ENCODE measurements at regions not wholly inside any gene's neighbourhood (a gene's known extent, or its start where the extent isn't known, plus 50 kb on each side); places are given as distances from the start of the nearest gene placed in this dataset.

DNA sequence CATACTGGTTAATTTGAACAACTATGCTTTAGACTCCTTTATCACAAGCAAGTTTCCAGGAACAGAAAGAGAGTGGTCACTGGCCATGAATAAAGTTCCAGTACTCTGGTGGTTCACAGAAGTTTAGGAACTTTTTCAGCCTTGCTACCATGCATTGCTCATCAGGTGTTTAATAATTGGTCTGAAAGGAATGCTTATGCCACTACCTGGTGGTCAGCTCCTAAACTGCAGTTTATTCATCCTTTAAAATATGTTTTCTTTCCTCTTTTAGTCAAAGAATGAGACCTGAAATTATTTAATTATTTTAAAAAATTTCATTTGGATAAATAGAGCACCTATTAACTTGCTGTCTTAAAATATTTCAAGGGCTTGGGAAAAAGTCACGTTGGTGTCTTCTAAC, 260.1 kb upstream of the OR4E1 start:
- no peak overlapping the region for H3K4me2 ChIP-seq (ENCODE audit: low read depth, low read length)
- no peak for FAIRE-seq
- no peaks in the 10 kb centered on the region for H3K9me3 ChIP-seq (ENCODE audit: low read length)
- ATAC-seq: peak; percentile 59; the same call in 2 of the 3 replicates
- H3K9ac ChIP-seq (ENCODE audit: insufficient read depth, low read depth, low read length): no peak overlapping the region
- no peaks in the 10 kb centered on the region for H3K79me2 ChIP-seq (ENCODE audit: insufficient read depth, low read length)
- ChIA-PET CTCF (ENCODE audit: low intra/inter-chr PET ratio, low total read pairs) (interaction anchor here (1.0 to 1.4 kb wide), 3 partner anchors 20 to 65 kb away, joined by 3 to 4 read pairs (median 3); no protein-coding TSS in a partner anchor), POLR2A (no interaction called here)
- no peak overlapping the region for H3K4me3 ChIP-seq (replicated peaks in 1 of 3; ENCODE audit: insufficient read depth in 1 of 3, low read depth in 2 of 3, low read length in 3 of 3)
- H3K27me3 ChIP-seq (ENCODE audit: control insufficient read depth in 1 of 2, insufficient read depth in 2 of 2, low read length in 2 of 2): no peaks in the 10 kb centered on the region
- 0% methylated on average over 1 of the region's 1 CpG for WGBS (ENCODE audit: low lambda C conversion rate)
- no peaks in the 10 kb centered on the region for H4K20me1 ChIP-seq (ENCODE audit: insufficient read depth, low read length)
- no peak overlapping the region for H2AFZ ChIP-seq (ENCODE audit: low read length)
- no peak for TF ChIP-seq ZNF724P (CRISPR knock-in tag; IDR thresholded peaks at IDR 0.05; ENCODE audit: borderline replicate concordance)
- peak; percentile 19; the same call in 1 of the 2 replicates for TF ChIP-seq CTCF (CRISPR knock-in tag; IDR thresholded peaks at IDR 0.05)
- peak; percentile 40; the same call in 1 of the 2 replicates for TF ChIP-seq STAG1 (CRISPR knock-in tag; IDR thresholded peaks at IDR 0.05)
- no peak for TF ChIP-seq PCBP1 (IDR thresholded peaks at IDR 0.05; ENCODE audit: borderline replicate concordance, low read depth, low read length)
- TF ChIP-seq ZNF337 (CRISPR knock-in tag; IDR thresholded peaks at IDR 0.05; ENCODE audit: borderline replicate concordance, low read depth): no peak
- no peak for TF ChIP-seq HNF4G (IDR thresholded peaks at IDR 0.05; ENCODE audit: borderline replicate concordance, low read depth, low read length)
- TF ChIP-seq HNF4G (CRISPR knock-in tag; IDR thresholded peaks at IDR 0.05; ENCODE audit: borderline replicate concordance, low read depth): no peak
- TF ChIP-seq ZNF737 (CRISPR knock-in tag; IDR thresholded peaks at IDR 0.05; ENCODE audit: borderline replicate concordance): no peak
- TF ChIP-seq HOXA3 (CRISPR knock-in tag; IDR thresholded peaks at IDR 0.05): no peak
- TF ChIP-seq CC2D1A (CRISPR knock-in tag; IDR thresholded peaks at IDR 0.05): no peak
- no peak for TF ChIP-seq AHDC1 (CRISPR knock-in tag; IDR thresholded peaks at IDR 0.05; ENCODE audit: borderline replicate concordance)
- TF ChIP-seq NR3C1 (CRISPR knock-in tag; IDR thresholded peaks at IDR 0.05): no peak
- no peak for TF ChIP-seq FOSL1 (CRISPR knock-in tag; IDR thresholded peaks at IDR 0.05; ENCODE audit: borderline replicate concordance)
- no peaks in the 10 kb centered on the region for H3K4me1 ChIP-seq (ENCODE audit: insufficient read depth, low read length)
- intact Hi-C loops (cut with micrococcal nuclease; ENCODE audit: unreplicated experiment): loop anchor here (1.0 kb wide), 1 partner anchor 65 kb away; no protein-coding TSS in a partner anchor
- no peak overlapping the region for H3K27ac ChIP-seq (ENCODE audit: extremely low read length, insufficient read depth, low read length)
- in situ Hi-C loops (cut with HindIII; ENCODE audit: extremely low pct_ligation_motif_present, low pct_unique_long_range_greater_than_20kb): no loop called here
- no peaks in the 10 kb centered on the region for H3K36me3 ChIP-seq (replicated peaks in 1 of 2; ENCODE audit: control insufficient read depth in 1 of 2, insufficient read depth in 2 of 2, low read length in 2 of 2)
- no TSS peak for BruUV-seq (replicated peaks)
- no peak for DNase-seq (ENCODE audit: low spot score)

Measured in HepG2 (cell line).